SK-N-SH treated with all-trans-retinoic acid at 6 μM for 48 hours (cell line): ENCODE measurements at regions not wholly inside any gene's neighbourhood (a gene's known extent, or its start where the extent isn't known, plus 50 kb on each side); places are given as distances from the start of the nearest gene placed in this dataset.

Experiments used
- ARNTL ChIP-seq: fragments of 450-650 bp; formaldehyde crosslinking; IDR thresholded peaks from 2 replicates; pipeline ENCODE4 v1.5.0; 2020; ENCODE audit warnings: low read depth, mild to moderate bottlenecking, moderate library complexity, borderline replicate concordance
- BACH2 ChIP-seq: fragments of 250-450 bp; sonication (Bioruptor Pico); IDR thresholded peaks from 2 replicates; pipeline ENCODE4 v1.9.0; 2021; ENCODE audit warnings: mild to moderate bottlenecking, borderline replicate concordance
- CREB5 ChIP-seq: fragments of 250-450 bp; sonication (Bioruptor Pico); IDR thresholded peaks from 2 replicates; pipeline ENCODE4 v1.5.1; 2020; ENCODE audit warnings: low read depth, mild to moderate bottlenecking, moderate library complexity
- CSDC2 ChIP-seq: fragments of 250-450 bp; sonication (Bioruptor Pico); IDR thresholded peaks from 2 replicates; pipeline ENCODE4 v1.5.0; 2020; ENCODE audit warnings: mild to moderate bottlenecking, moderate library complexity
- CSRNP3 ChIP-seq: fragments of 250-450 bp; sonication (Bioruptor Pico); IDR thresholded peaks from 2 replicates; pipeline ENCODE4 v1.5.1; 2021; ENCODE audit warnings: mild to moderate bottlenecking, moderate library complexity
- ESRRG ChIP-seq: fragments of 250-450 bp; sonication (Bioruptor Pico); IDR thresholded peaks from 2 replicates; pipeline ENCODE4 v1.6.1; 2021; ENCODE audit warnings: mild to moderate bottlenecking
- PATZ1 ChIP-seq: fragments of 250-450 bp; sonication (Bioruptor Pico); IDR thresholded peaks from 2 replicates; pipeline ENCODE4 v1.8.0; 2020; ENCODE audit warnings: mild to moderate bottlenecking, moderate library complexity, borderline replicate concordance
- POU6F1 ChIP-seq: fragments of 250-450 bp; sonication (Bioruptor Pico); IDR thresholded peaks from 2 replicates; pipeline ENCODE4 v1.8.0; 2021; ENCODE audit warnings: low read depth, mild to moderate bottlenecking, moderate library complexity, borderline replicate concordance
- PPARA ChIP-seq: fragments of 250-450 bp; sonication (Bioruptor Pico); IDR thresholded peaks from 2 replicates; pipeline ENCODE4 v1.5.0; 2020; ENCODE audit warnings: mild to moderate bottlenecking, borderline replicate concordance
- RARB ChIP-seq: fragments of 250-450 bp; sonication (Bioruptor Pico); IDR thresholded peaks from 2 replicates; pipeline ENCODE4 v1.8.0; 2021; ENCODE audit warnings: mild to moderate bottlenecking, moderate library complexity
- SNAI2 ChIP-seq: fragments of 250-450 bp; sonication (Bioruptor Pico); IDR thresholded peaks from 2 replicates; pipeline ENCODE4 v1.5.0; 2020; ENCODE audit warnings: mild to moderate bottlenecking, moderate library complexity
- ZFP30 ChIP-seq: fragments of 450-650 bp; formaldehyde crosslinking; IDR thresholded peaks from 2 replicates; pipeline ENCODE4 v1.5.0; 2022; ENCODE audit warnings: mild to moderate bottlenecking, moderate library complexity
- ZNF565 ChIP-seq: fragments of 450-650 bp; formaldehyde crosslinking; conservative IDR thresholded peaks from 2 replicates; pipeline ENCODE4 v1.5.0; 2020; ENCODE audit warnings: low read depth, mild to moderate bottlenecking, moderate library complexity

GRCh38 chr3:86229775-86230094 lies 761.2 kb downstream of the VGLL3 start:
- TF ChIP-seq CSDC2 (CRISPR knock-in tag) = no peak
- TF ChIP-seq CSRNP3 (CRISPR knock-in tag) = no peak
- no peak for TF ChIP-seq PATZ1 (CRISPR knock-in tag)
- no peak for TF ChIP-seq POU6F1 (CRISPR knock-in tag)
- TF ChIP-seq ESRRG (CRISPR knock-in tag) = no peak
- no peak for TF ChIP-seq BACH2 (CRISPR knock-in tag)
- no peak for TF ChIP-seq CREB5 (CRISPR knock-in tag)
- no peak for TF ChIP-seq PPARA
- TF ChIP-seq SNAI2 (CRISPR knock-in tag) = no peak
- TF ChIP-seq ARNTL (CRISPR knock-in tag) = no peak
- TF ChIP-seq ZNF565 (CRISPR knock-in tag) = no peak
- TF ChIP-seq ZFP30 (CRISPR knock-in tag) = no peak
- no peak for TF ChIP-seq RARB (CRISPR knock-in tag)
